Esophagus muscularis mucosa (tissue), 3 donors: ENCODE measurements at regions not wholly inside any gene's neighbourhood (a gene's known extent, or its start where the extent isn't known, plus 50 kb on each side); places are given as distances from the start of the nearest gene placed in this dataset.
"Not testable (repeated sequence)": the region's sequence is repeated elsewhere in the genome, so short reads cannot be mapped to it uniquely, and the experiment has no call there.

Source experiments
- POLR2A ChIP-seq: fragments of 450-650 bp; IDR thresholded peaks from one replicate; pipeline ENCODE4 v1.6.1; 2017; ENCODE audit warnings: antibody characterized with exemption, moderate library complexity, mild to moderate bottlenecking, low read depth
- POLR2AphosphoS5 ChIP-seq, 2 donors: sonication (generic); formaldehyde crosslinking; IDR thresholded peaks; one replicate each; pipeline ENCODE4 v1.6.1; 2017; ENCODE audit warnings: antibody characterized with exemption in 2 of 2
- TF ChIP-seq, protein P1 (sequence below), 3 experiments: fragments of 200-600 bp in 2 of 3; fragments of 450-650 bp in 1 of 3; sonication (generic) in 2 of 3; IDR thresholded peaks; one replicate each; pipeline ENCODE4 v1.5.1; 2017 to 2019; ENCODE audit warnings: antibody characterized with exemption in 3 of 3, mild to moderate bottlenecking in 2 of 3, moderate library complexity in 1 of 3

DNA sequence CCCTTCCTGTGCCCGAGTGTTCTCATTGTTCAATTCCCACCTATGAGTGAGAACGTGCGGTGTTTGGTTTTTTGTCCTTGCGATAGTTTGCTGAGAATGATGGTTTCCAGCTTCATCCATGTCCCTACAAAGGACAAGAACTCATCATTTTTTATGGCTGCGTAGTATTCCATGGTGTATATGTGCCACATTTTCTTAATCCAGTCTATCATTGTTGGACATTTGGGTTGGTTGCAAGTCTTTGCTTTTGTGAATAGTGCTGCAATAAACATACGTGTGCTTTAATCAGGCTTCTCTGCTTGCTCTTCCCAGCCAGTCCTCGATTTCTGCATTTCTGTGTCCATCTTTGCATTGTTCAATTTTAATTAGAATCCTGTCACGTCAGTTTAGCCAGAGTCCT lies 75.4 kb upstream of the DTNBP1 start:
- TF ChIP-seq, protein P1, sequence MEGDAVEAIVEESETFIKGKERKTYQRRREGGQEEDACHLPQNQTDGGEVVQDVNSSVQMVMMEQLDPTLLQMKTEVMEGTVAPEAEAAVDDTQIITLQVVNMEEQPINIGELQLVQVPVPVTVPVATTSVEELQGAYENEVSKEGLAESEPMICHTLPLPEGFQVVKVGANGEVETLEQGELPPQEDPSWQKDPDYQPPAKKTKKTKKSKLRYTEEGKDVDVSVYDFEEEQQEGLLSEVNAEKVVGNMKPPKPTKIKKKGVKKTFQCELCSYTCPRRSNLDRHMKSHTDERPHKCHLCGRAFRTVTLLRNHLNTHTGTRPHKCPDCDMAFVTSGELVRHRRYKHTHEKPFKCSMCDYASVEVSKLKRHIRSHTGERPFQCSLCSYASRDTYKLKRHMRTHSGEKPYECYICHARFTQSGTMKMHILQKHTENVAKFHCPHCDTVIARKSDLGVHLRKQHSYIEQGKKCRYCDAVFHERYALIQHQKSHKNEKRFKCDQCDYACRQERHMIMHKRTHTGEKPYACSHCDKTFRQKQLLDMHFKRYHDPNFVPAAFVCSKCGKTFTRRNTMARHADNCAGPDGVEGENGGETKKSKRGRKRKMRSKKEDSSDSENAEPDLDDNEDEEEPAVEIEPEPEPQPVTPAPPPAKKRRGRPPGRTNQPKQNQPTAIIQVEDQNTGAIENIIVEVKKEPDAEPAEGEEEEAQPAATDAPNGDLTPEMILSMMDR (IDR thresholded peaks at IDR 0.05) = not testable (repeated sequence)
- not testable (repeated sequence) for TF ChIP-seq POLR2AphosphoS5 (IDR thresholded peaks at IDR 0.05); POLR2A
